Suprapubic skin (tissue), 4 donors: ENCODE measurements at regions not wholly inside any gene's neighbourhood (a gene's known extent, or its start where the extent isn't known, plus 50 kb on each side); places are given as distances from the start of the nearest gene placed in this dataset.

ENCODE experiments used
- DNase-seq, 2 donors: peaks; one replicate each; pipeline ENCODE4 v3.0.0-alpha.2; 2019; ENCODE audit warnings: low spot score in 2 of 2
- H3K27ac ChIP-seq: fragments of 200-600 bp; sonication (generic); one replicate; pipeline ENCODE4 v1.5.1; 2019
- H3K27me3 ChIP-seq: fragments of 200-600 bp; sonication (generic); one replicate; pipeline ENCODE4 v1.5.1; 2019
- H3K36me3 ChIP-seq: fragments of 200-600 bp; sonication (generic); one replicate; pipeline ENCODE4 v1.5.1; 2019
- H3K4me1 ChIP-seq: fragments of 200-600 bp; sonication (generic); one replicate; pipeline ENCODE4 v1.5.1; 2019
- H3K4me3 ChIP-seq: fragments of 200-600 bp; sonication (generic); one replicate; pipeline ENCODE4 v1.5.1; 2019; ENCODE audit warnings: mild to moderate bottlenecking
- H3K9me3 ChIP-seq: fragments of 200-600 bp; sonication (generic); one replicate; pipeline ENCODE4 v1.5.1; 2019
- CTCF ChIP-seq, 2 donors: fragments of 200-600 bp in 1 of 2; fragments of 450-650 bp in 1 of 2; sonication (generic) in 1 of 2; IDR thresholded peaks; one replicate each; pipeline ENCODE4 v1.5.1; 2016 to 2019; ENCODE audit warnings: antibody characterized with exemption in 2 of 2, mild to moderate bottlenecking in 1 of 2, moderate library complexity in 1 of 2
- EP300 ChIP-seq: sonication (generic); formaldehyde crosslinking; IDR thresholded peaks from one replicate; pipeline ENCODE4 v1.6.1; 2017; ENCODE audit warnings: antibody characterized with exemption
- POLR2A ChIP-seq, 2 donors: fragments of 450-650 bp; IDR thresholded peaks; one replicate each; pipeline ENCODE4 v1.6.1; 2017; ENCODE audit warnings: antibody characterized with exemption in 2 of 2, mild to moderate bottlenecking in 2 of 2, moderate library complexity in 2 of 2
- POLR2AphosphoS5 ChIP-seq, 3 donors: sonication (generic); formaldehyde crosslinking; IDR thresholded peaks; one replicate each; pipeline ENCODE4 v1.6.1; 2017; ENCODE audit warnings: antibody characterized with exemption in 3 of 3
- WGBS: methylation state at CpG from one replicate; pipeline ENCODE4 v1.1.5; 2018; 5-methylcytosine and 5-hydroxymethylcytosine counted together

GRCh38 chr6:71499667-71500066 is 211.1 kb downstream of the OGFRL1 start:
- no peaks in the 10 kb centered on the region for H3K4me1 ChIP-seq
- H3K9me3 ChIP-seq, result no peaks in the 10 kb centered on the region
- H3K4me3 ChIP-seq, result no peak overlapping the region
- no peak for DNase-seq
- TF ChIP-seq CTCF (IDR thresholded peaks at IDR 0.05) (no peak), POLR2AphosphoS5 (IDR thresholded peaks at IDR 0.05) (no peak), EP300 (no peak), POLR2A (IDR thresholded peaks at IDR 0.05) (no peak)
- 42% methylated on average over 2 of the region's 2 CpGs for WGBS
- H3K27ac ChIP-seq, result no peak overlapping the region
- H3K27me3 ChIP-seq, result no peaks in the 10 kb centered on the region
- H3K36me3 ChIP-seq, result no peaks in the 10 kb centered on the region

- no peak overlapping the region for H3K4me3 ChIP-seq
- H3K27ac ChIP-seq, result no peak overlapping the region
- H3K36me3 ChIP-seq, result no peaks in the 10 kb centered on the region
- H3K9me3 ChIP-seq, result no peaks in the 10 kb centered on the region
- no peaks in the 10 kb centered on the region for H3K27me3 ChIP-seq
- H3K4me1 ChIP-seq, result no peaks in the 10 kb centered on the region
- 87% methylated on average over 2 of the region's 2 CpGs for WGBS
- no peak for DNase-seq
- TF ChIP-seq POLR2A (IDR thresholded peaks at IDR 0.05), result no peak
- TF ChIP-seq CTCF (IDR thresholded peaks at IDR 0.05), result no peak
- TF ChIP-seq EP300, result no peak
- no peak for TF ChIP-seq POLR2AphosphoS5 (IDR thresholded peaks at IDR 0.05)
Measured at GRCh38 chr6:71502168-71502567, 213.6 kb downstream of the OGFRL1 start.

GRCh38 chr6:71502956-71503355 is 214.3 kb downstream of the OGFRL1 start:
- no peaks in the 10 kb centered on the region for H3K36me3 ChIP-seq
- DNase-seq, result no peak
- no peak overlapping the region for H3K27ac ChIP-seq
- no peak for TF ChIP-seq POLR2AphosphoS5 (IDR thresholded peaks at IDR 0.05)
- TF ChIP-seq CTCF (IDR thresholded peaks at IDR 0.05), result no peak
- no peak for TF ChIP-seq POLR2A (IDR thresholded peaks at IDR 0.05)
- no peak for TF ChIP-seq EP300
- H3K4me3 ChIP-seq, result no peak overlapping the region
- WGBS, result 81% methylated on average over 3 of the region's 3 CpGs
- H3K9me3 ChIP-seq, result no peaks in the 10 kb centered on the region
- no peaks in the 10 kb centered on the region for H3K27me3 ChIP-seq
- no peaks in the 10 kb centered on the region for H3K4me1 ChIP-seq

- H3K36me3 ChIP-seq, result no peaks in the 10 kb centered on the region
- WGBS, result 68% methylated on average over 5 of the region's 5 CpGs
- H3K27ac ChIP-seq, result no peak overlapping the region
- no peaks in the 10 kb centered on the region for H3K4me1 ChIP-seq
- H3K4me3 ChIP-seq, result no peak overlapping the region
- no peaks in the 10 kb centered on the region for H3K27me3 ChIP-seq
- no peaks in the 10 kb centered on the region for H3K9me3 ChIP-seq
- TF ChIP-seq POLR2A (IDR thresholded peaks at IDR 0.05) (no peak), EP300 (no peak), POLR2AphosphoS5 (IDR thresholded peaks at IDR 0.05) (no peak), CTCF (IDR thresholded peaks at IDR 0.05) (no peak)
- no peak for DNase-seq
Measured at GRCh38 chr6:71507183-71507582, 218.6 kb downstream of the OGFRL1 start.

GRCh38 chr6:71509191-71510005 is 220.8 kb downstream of the OGFRL1 start:
- Histone ChIP-seq H3K27ac (no peak overlapping the region), H3K4me1 (no peaks in the 10 kb centered on the region), H3K4me3 (no peak overlapping the region), H3K27me3 (no peaks in the 10 kb centered on the region), H3K36me3 (no peaks in the 10 kb centered on the region), H3K9me3 (no peaks in the 10 kb centered on the region)
- TF ChIP-seq EP300, result no peak
- TF ChIP-seq CTCF (IDR thresholded peaks at IDR 0.05), result no peak
- TF ChIP-seq POLR2A (IDR thresholded peaks at IDR 0.05), result no peak
- TF ChIP-seq POLR2AphosphoS5 (IDR thresholded peaks at IDR 0.05), result no peak
- no peak for DNase-seq
- WGBS, result 40% methylated on average over 1 of the region's 1 CpG
